SU-DHL-6 (cell line): ENCODE measurements at regions not wholly inside any gene's neighbourhood (a gene's known extent, or its start where the extent isn't known, plus 50 kb on each side); places are given as distances from the start of the nearest gene placed in this dataset.

Experiments
- H2AFZ ChIP-seq: fragments of 200-600 bp; sonication (generic); 2 replicates; pipeline ENCODE4 v1.6.1; 2014; ENCODE audit warnings: low read depth, mild to moderate bottlenecking, moderate library complexity, mixed read lengths, antibody characterized with exemption, low read length; ENCODE audit not compliant: severe bottlenecking
- H3F3A ChIP-seq: fragments of 200-600 bp; shearing (Covaris generic); 2 replicates; pipeline ENCODE4 v1.6.0; 2016; ENCODE audit warnings: antibody characterized with exemption, mild to moderate bottlenecking; ENCODE audit not compliant: insufficient read depth
- H3K27ac ChIP-seq: fragments of 200-600 bp; sonication (generic); 2 replicates; pipeline ENCODE4 v1.5.1; 2016; ENCODE audit warnings: low read depth, mild to moderate bottlenecking, low read length, moderate library complexity, mixed read lengths
- H3K27me3 ChIP-seq: fragments of 200-600 bp; sonication (generic), shearing (Covaris generic); 2 replicates; pipeline ENCODE4 v1.6.0; 2014; ENCODE audit warnings: mild to moderate bottlenecking, low read length
- H3K36me3 ChIP-seq: fragments of 200-600 bp; sonication (generic); 2 replicates; pipeline ENCODE4 v1.6.1; 2014; ENCODE audit warnings: mild to moderate bottlenecking, low read length, mixed read lengths
- H3K4me2 ChIP-seq: fragments of 300-600, 200-600 bp; shearing (Covaris generic), sonication (generic); 2 replicates; pipeline ENCODE4 v1.6.0; 2014; ENCODE audit warnings: low read length, low read depth, mild to moderate bottlenecking; ENCODE audit not compliant: poor library complexity, severe bottlenecking
- H3K4me3 ChIP-seq: fragments of 200-600 bp; sonication (generic); 2 replicates; pipeline ENCODE4 v1.5.1; 2014; ENCODE audit warnings: antibody characterized with exemption, low read length, mild to moderate bottlenecking, mixed read lengths; ENCODE audit not compliant: insufficient read depth, poor library complexity, severe bottlenecking
- H3K79me2 ChIP-seq: fragments of 200-600 bp; sonication (generic); 2 replicates; pipeline ENCODE4 v1.6.1; 2014; ENCODE audit warnings: mild to moderate bottlenecking, low read length, moderate library complexity; ENCODE audit not compliant: insufficient read depth
- H3K9ac ChIP-seq: fragments of 200-600 bp; sonication (generic); 2 replicates; pipeline ENCODE4 v1.7.0; 2014; ENCODE audit warnings: mild to moderate bottlenecking, low read length
- H3K9me2 ChIP-seq: fragments of 200-600 bp; sonication (generic); replicated peaks from 2 replicates; pipeline ENCODE4 v1.6.1; 2014; ENCODE audit warnings: low read length; ENCODE audit not compliant: insufficient read depth
- H3K9me3 ChIP-seq: fragments of 200-600 bp; sonication (generic); 2 replicates; pipeline ENCODE4 v1.6.1; 2014; ENCODE audit warnings: low read length, mixed read lengths; ENCODE audit not compliant: insufficient read depth
- H4K20me1 ChIP-seq: fragments of 200-600 bp; sonication (generic); 2 replicates; pipeline ENCODE4 v1.6.1; 2014; ENCODE audit warnings: low read depth, mild to moderate bottlenecking, antibody characterized with exemption, low read length, moderate library complexity, mixed read lengths
- EZH2phosphoT487 ChIP-seq: fragments of 200-600 bp; sonication (generic), shearing (Covaris generic); conservative IDR thresholded peaks from 2 replicates; pipeline ENCODE4 v1.6.1; 2018; ENCODE audit warnings: mild to moderate bottlenecking, antibody characterized with exemption, low read length, moderate library complexity, mixed read lengths
- TF ChIP-seq, protein P1 (sequence below): fragments of 200-600 bp; sonication (generic); IDR thresholded peaks from one replicate; pipeline ENCODE4 v1.5.1; 2017; ENCODE audit warnings: antibody characterized with exemption, mild to moderate bottlenecking, low read length, moderate library complexity; ENCODE audit not compliant: insufficient read depth, poor library complexity, severe bottlenecking

GRCh38 chr2:67667054-67667908 lies 270.1 kb downstream of the ETAA1 start:
- Histone ChIP-seq H3K27me3 (no peaks in the 10 kb centered on the region), H3K9me3 (0 out of 2 replicates have a peak, but pooled peaks cover under 1% of the 10 kb centered on the region), H3K4me3 (no peak overlapping the region), H3K9me2 (no peaks in the 10 kb centered on the region), H4K20me1 (no peaks in the 10 kb centered on the region), H3K9ac (no peak overlapping the region), H3K4me2 (no peak overlapping the region), H3K79me2 (no peaks in the 10 kb centered on the region), H3F3A (no peaks in the 10 kb centered on the region), H3K36me3 (no peaks in the 10 kb centered on the region), H3K27ac (no peak overlapping the region), H2AFZ (no peak overlapping the region)
- TF ChIP-seq, protein P1, sequence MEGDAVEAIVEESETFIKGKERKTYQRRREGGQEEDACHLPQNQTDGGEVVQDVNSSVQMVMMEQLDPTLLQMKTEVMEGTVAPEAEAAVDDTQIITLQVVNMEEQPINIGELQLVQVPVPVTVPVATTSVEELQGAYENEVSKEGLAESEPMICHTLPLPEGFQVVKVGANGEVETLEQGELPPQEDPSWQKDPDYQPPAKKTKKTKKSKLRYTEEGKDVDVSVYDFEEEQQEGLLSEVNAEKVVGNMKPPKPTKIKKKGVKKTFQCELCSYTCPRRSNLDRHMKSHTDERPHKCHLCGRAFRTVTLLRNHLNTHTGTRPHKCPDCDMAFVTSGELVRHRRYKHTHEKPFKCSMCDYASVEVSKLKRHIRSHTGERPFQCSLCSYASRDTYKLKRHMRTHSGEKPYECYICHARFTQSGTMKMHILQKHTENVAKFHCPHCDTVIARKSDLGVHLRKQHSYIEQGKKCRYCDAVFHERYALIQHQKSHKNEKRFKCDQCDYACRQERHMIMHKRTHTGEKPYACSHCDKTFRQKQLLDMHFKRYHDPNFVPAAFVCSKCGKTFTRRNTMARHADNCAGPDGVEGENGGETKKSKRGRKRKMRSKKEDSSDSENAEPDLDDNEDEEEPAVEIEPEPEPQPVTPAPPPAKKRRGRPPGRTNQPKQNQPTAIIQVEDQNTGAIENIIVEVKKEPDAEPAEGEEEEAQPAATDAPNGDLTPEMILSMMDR, result no peak
- no peak for TF ChIP-seq EZH2phosphoT487

GRCh38 chr2:67668538-67668937 lies 271.4 kb downstream of the ETAA1 start:
- H3K36me3 ChIP-seq, result no peaks in the 10 kb centered on the region
- no peaks in the 10 kb centered on the region for H3F3A ChIP-seq
- no peak overlapping the region for H3K4me2 ChIP-seq
- H3K79me2 ChIP-seq, result no peaks in the 10 kb centered on the region
- H3K9me3 ChIP-seq, result 0 out of 2 replicates have a peak, but pooled peaks cover 4% of the 10 kb centered on the region
- H3K4me3 ChIP-seq, result no peak overlapping the region
- H3K27me3 ChIP-seq, result no peaks in the 10 kb centered on the region
- TF ChIP-seq, protein P1, result no peak
- TF ChIP-seq EZH2phosphoT487, result no peak
- H4K20me1 ChIP-seq, result no peaks in the 10 kb centered on the region
- H3K9me2 ChIP-seq, result no peaks in the 10 kb centered on the region
- H3K27ac ChIP-seq, result no peak overlapping the region
- H2AFZ ChIP-seq, result no peak overlapping the region
- no peak overlapping the region for H3K9ac ChIP-seq

- Histone ChIP-seq H4K20me1 (no peaks in the 10 kb centered on the region), H3K79me2 (no peaks in the 10 kb centered on the region), H3K9ac (no peak overlapping the region), H3K36me3 (no peaks in the 10 kb centered on the region), H3K9me3 (0 out of 2 replicates have a peak, but pooled peaks cover 4% of the 10 kb centered on the region), H3K4me3 (no peak overlapping the region), H3K4me2 (no peak overlapping the region), H3K27ac (no peak overlapping the region), H2AFZ (no peak overlapping the region), H3K9me2 (no peaks in the 10 kb centered on the region), H3K27me3 (no peaks in the 10 kb centered on the region), H3F3A (no peaks in the 10 kb centered on the region)
- TF ChIP-seq EZH2phosphoT487, result no peak
- TF ChIP-seq, protein P1, result no peak
Measured at GRCh38 chr2:67669168-67669567, 272.0 kb downstream of the ETAA1 start.
